Suprapubic skin (tissue), 3 donors: ENCODE measurements at regions not wholly inside any gene's neighbourhood (a gene's known extent, or its start where the extent isn't known, plus 50 kb on each side); places are given as distances from the start of the nearest gene placed in this dataset.

Experiments
- CTCF ChIP-seq, 2 donors: fragments of 200-600 bp in 1 of 2; fragments of 450-650 bp in 1 of 2; sonication (generic) in 1 of 2; IDR thresholded peaks; one replicate each; pipeline ENCODE4 v1.5.1; 2016 to 2019; ENCODE audit warnings: antibody characterized with exemption in 2 of 2, mild to moderate bottlenecking in 1 of 2, moderate library complexity in 1 of 2
- POLR2A ChIP-seq, 2 donors: fragments of 450-650 bp; IDR thresholded peaks; one replicate each; pipeline ENCODE4 v1.6.1; 2017; ENCODE audit warnings: antibody characterized with exemption in 2 of 2, mild to moderate bottlenecking in 2 of 2, moderate library complexity in 2 of 2

- TF ChIP-seq CTCF (IDR thresholded peaks at IDR 0.05): no peak
- TF ChIP-seq POLR2A (IDR thresholded peaks at IDR 0.05): no peak
Measured at GRCh38 chr7:109713366-109713765, 1143.7 kb downstream of the DNAJB9 start.
